H7 (cell line): ENCODE measurements at regions not wholly inside any gene's neighbourhood (a gene's known extent, or its start where the extent isn't known, plus 50 kb on each side); places are given as distances from the start of the nearest gene placed in this dataset.
"Not testable (repeated sequence)": the region's sequence is repeated elsewhere in the genome, so short reads cannot be mapped to it uniquely, and the experiment has no call there.

Experiments
- DNase-seq: peaks from one replicate; pipeline ENCODE4 v3.0.0; 2012
- H3K27me3 ChIP-seq: 2 replicates; pipeline ENCODE4 v1.6.0; 2011; ENCODE audit warnings: mild to moderate bottlenecking, low read length; ENCODE audit not compliant: control insufficient read depth, insufficient read depth
- H3K36me3 ChIP-seq: replicated peaks from 2 replicates; pipeline ENCODE4 v1.5.1; 2011; ENCODE audit warnings: low read length; ENCODE audit not compliant: control insufficient read depth, insufficient read depth
- H3K4me3 ChIP-seq: 2 replicates; pipeline ENCODE4 v1.5.1; 2011; ENCODE audit warnings: low read depth, mild to moderate bottlenecking, control low read depth, low read length, moderate library complexity; ENCODE audit not compliant: insufficient read depth

DNA sequence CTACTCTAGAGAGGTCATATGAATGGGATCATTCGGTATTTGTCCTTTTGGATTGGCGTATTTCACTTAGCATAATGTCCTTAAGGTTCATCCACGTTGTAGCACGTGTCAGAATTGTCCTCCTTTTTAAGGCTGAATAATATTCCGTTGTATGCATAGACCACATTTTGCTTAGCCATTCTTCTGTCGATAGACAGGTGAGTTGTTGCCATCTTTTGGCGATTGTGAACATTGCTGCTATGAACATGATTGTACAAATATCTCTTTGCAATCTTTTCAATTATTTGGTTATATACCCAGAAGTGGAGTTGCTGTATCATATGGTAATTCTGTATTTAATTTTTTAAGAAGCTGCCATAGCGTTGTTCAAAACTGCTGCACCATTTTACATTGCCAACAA is 52.4 kb upstream of the GOLGA8J start:
- DNase-seq: no peak
- H3K36me3 ChIP-seq: no peaks in the 10 kb centered on the region
- H3K4me3 ChIP-seq: no peak overlapping the region
- H3K27me3 ChIP-seq: no peaks in the 10 kb centered on the region

DNA sequence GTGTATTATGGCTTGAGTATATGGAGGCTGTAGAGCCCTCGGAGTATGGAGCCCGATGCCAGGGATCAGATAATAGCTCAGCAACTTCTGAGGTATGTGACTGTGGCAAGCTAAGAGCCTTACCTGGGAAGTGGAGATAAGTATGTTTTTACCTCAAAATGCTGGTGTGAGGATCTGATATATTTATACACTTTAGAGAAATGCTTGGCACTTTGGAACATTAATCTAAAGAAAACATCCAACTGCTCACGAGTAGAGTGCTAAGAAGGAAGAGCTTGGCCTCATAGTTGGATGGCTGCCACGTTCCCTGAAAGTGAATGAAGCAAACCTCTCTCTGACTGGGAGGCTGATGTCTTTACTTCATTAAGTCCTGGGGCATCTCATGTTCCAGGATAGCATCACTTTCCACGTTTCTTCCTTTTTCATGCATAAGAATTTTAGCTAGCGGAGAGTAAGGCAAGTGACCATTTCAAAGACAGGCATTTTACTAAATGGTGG is 58.9 kb upstream of the GOLGA8J start:
- H3K36me3 ChIP-seq: no peaks in the 10 kb centered on the region
- no peak overlapping the region for H3K4me3 ChIP-seq
- no peak for DNase-seq
- H3K27me3 ChIP-seq: no peaks in the 10 kb centered on the region

DNA sequence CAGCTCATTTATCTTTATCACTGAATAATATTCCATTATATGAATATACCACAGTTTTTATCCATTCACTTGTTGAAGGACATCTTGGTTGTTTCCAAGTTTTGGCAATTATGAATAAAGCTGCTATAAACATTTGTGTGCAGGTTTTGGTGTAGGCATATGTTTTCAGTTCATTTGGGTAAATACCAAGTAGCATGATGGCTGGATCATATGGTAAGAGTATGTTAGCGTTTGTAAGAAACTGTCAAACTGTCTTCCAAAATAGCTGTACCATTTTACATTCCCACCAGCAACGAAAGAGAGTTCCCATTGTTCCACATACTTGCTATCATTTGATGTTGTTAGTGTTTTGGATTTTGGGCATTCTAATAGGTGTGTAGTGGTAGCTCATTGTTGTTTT is 72.0 kb upstream of the GOLGA8J start:
- Histone ChIP-seq H3K36me3 (no peaks in the 10 kb centered on the region), H3K27me3 (no peaks in the 10 kb centered on the region), H3K4me3 (no peak overlapping the region)
- no peak for DNase-seq

- no peaks in the 10 kb centered on the region for H3K27me3 ChIP-seq
- DNase-seq: no peak
- no peak overlapping the region for H3K4me3 ChIP-seq
- no peaks in the 10 kb centered on the region for H3K36me3 ChIP-seq
These were observed 74.6 kb upstream of the GOLGA8J start for GRCh38 chr15:30008156-30008555.

- no peak for DNase-seq
- Histone ChIP-seq H3K4me3 (no peak overlapping the region), H3K36me3 (no peaks in the 10 kb centered on the region), H3K27me3 (no peaks in the 10 kb centered on the region)
These were observed 81.2 kb upstream of the GOLGA8J start for GRCh38 chr15:30001602-30002001.

- Histone ChIP-seq H3K36me3 (no peaks in the 10 kb centered on the region), H3K4me3 (no peak overlapping the region), H3K27me3 (no peaks in the 10 kb centered on the region)
- DNase-seq: no peak
These were observed 84.7 kb upstream of the GOLGA8J start for GRCh38 chr15:29998033-29998432.

DNA sequence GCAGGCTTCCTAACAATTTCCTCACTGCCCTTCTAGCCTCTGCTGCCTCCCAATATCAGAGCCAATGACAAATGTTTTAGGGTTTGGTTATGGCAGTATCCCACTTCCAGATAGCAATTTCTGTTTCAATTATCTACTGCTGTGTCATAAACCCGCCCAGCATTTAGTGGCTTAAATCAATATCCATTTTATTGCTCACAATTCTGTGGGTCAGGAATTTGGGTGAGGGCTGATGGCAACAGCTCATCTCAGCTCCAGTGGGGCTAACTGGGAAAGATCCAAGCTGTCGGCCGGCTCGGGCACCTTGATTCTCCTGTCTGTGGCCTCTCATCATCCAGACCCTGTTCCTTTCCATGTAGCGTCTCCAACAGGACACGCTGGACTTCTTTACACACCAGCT is 85.3 kb upstream of the GOLGA8J start:
- no peak for DNase-seq
- Histone ChIP-seq H3K36me3 (no peaks in the 10 kb centered on the region), H3K27me3 (no peaks in the 10 kb centered on the region)

DNA sequence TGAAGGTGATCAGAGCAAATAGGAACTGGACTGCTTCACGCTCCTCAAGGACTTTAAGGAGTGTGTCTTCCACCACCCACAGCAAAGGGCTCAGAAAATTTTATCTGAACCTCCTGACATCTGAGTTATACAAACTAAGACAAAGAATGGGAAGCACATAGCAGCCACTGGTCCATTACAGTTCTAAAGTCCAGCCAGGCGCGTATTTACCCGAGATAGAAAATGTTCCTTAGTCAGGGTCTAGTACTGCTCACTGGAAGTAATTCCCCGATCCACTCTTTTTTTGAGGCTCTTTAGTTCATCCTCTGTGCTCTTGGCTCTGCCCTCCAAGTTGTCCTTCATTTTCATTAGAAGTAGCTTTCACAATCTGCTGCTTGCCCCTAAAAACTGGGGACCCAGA is 88.5 kb upstream of the GOLGA8J start:
- no peaks in the 10 kb centered on the region for H3K36me3 ChIP-seq
- H3K27me3 ChIP-seq: no peaks in the 10 kb centered on the region
- no peak for DNase-seq
- no peak overlapping the region for H3K4me3 ChIP-seq

More for the DNA sequence above, 85.3 kb upstream of the GOLGA8J start:
- no peak overlapping the region for H3K4me3 ChIP-seq

DNA sequence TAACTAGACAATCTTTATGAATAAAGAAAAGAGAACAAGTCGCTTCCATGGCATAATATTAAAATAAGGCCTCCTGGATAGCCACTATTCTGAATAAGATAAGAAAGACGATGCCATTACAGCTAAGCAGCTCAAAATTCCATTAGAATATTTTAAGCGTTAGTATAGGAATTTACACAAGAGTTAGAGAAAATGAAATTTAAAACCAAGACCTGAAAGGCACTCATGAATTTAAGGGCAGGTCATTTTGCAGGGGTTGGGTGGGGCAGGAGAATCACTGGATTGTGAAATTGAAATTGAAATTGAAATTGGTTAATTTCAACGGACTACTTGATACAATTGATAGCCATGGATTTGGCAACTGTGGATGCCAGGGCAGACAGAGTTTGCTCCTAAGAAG is 91.8 kb upstream of the GOLGA8J start:
- no peak for DNase-seq
- no peaks in the 10 kb centered on the region for H3K36me3 ChIP-seq
- no peak overlapping the region for H3K4me3 ChIP-seq
- no peaks in the 10 kb centered on the region for H3K27me3 ChIP-seq

DNA sequence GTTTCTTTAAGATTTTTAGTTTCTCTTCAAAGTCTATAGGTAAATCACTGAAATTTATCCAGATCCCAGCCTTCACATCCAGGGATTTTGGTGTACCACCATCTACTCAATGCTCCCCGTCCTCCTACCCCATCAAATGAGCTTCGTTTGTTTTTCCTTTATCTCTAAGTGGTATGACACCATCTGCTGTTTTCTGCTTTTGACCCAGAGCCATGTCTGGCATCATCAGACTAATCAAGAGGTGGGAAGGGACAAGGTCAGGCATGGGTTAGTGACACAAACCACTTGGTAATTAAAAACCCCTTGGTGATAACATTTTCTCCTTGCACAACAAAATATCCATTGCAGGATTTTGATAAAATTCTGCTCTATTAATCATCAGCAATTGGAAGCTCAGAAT is 92.7 kb upstream of the GOLGA8J start:
- Histone ChIP-seq H3K36me3 (no peaks in the 10 kb centered on the region), H3K27me3 (no peaks in the 10 kb centered on the region), H3K4me3 (no peak overlapping the region)
- DNase-seq: no peak

GRCh38 chr15:29988701-29989100 is 94.1 kb upstream of the GOLGA8J start:
- Histone ChIP-seq H3K36me3 (no peaks in the 10 kb centered on the region), H3K4me3 (no peak overlapping the region), H3K27me3 (no peaks in the 10 kb centered on the region)
- DNase-seq: no peak

DNA sequence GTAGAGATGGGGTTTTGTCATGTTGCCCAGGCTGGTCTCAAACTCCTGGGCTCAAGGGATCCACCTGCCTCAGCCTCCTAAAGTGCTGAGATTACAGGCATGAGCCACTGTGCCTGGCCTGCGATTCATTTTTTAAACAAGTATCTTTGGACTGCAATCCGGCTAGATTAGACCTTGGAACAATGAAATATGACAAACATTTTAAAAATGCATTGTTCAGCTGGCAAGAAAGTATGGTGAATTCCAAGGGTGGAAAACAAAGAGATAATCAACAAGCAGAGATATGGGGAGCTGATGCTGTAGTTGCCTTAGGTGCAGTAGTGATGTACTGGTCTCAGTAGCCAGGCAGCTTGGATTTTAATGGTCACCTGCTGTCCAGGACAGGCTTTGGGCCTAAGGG is 95.8 kb upstream of the GOLGA8J start:
- no peak for DNase-seq
- Histone ChIP-seq H3K27me3 (no peaks in the 10 kb centered on the region), H3K4me3 (no peak overlapping the region), H3K36me3 (no peaks in the 10 kb centered on the region)

DNA sequence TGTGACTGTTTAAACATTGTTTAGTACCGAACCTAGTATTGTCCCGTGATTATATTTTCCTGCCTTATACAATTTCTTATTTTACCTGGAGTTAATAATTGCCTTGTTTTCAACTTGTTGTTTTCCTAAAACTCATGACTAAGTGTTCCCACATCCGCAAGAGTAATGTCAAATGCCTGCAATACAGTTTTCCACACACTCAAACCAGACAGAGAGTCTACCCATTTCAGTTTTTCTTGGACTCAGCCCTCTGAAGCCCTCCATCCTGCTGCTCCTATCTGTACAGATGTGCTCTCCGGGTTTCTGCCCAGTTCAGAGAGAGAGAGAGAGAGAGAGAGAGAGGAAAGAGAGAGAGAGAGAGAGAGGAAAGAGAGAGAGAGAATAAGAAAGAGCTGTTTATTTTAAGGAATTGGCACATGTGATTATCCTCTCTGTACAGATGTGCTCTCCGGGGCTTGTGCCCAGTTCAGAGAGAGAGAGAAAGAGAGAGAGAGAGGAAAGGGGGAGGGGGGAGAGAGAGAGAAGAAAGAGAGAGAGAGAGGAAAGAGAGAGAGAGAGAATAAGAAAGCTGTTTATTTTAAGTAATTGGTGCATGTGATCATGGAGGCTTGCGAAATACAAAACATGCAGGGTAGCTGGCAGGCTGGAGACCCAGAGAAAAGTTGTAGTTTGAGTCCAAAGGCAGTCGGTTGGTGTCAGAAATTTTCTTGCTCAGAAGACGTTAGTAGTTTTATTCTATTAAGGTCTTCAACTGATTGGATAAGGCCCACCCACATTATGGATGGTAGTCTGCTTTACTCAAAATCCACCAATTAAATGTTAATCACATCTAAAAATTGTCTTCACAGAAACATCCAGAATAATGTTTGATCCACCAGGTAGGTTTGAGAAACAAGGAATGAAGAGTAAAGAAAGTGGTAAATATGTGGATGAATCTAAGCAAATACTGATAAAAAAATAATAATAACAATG is 104.1 kb upstream of the GOLGA8J start:
- DNase-seq: no peak
- Histone ChIP-seq H3K4me3 (no peak overlapping the region), H3K27me3 (no peaks in the 10 kb centered on the region), H3K36me3 (no peaks in the 10 kb centered on the region)

- peaks cover 12% of the 10 kb centered on the region for H3K27me3 ChIP-seq
- not testable (repeated sequence) for H3K36me3 ChIP-seq, DNase-seq, H3K4me3 ChIP-seq
These were observed 108.7 kb upstream of the GOLGA8J start for GRCh38 chr15:29974056-29974455.

- Histone ChIP-seq H3K27me3 (peaks cover 29% of the 10 kb centered on the region), H3K36me3 (no peaks in the 10 kb centered on the region), H3K4me3 (no peak overlapping the region)
- DNase-seq: no peak
These were observed 110.7 kb upstream of the GOLGA8J start for GRCh38 chr15:29972051-29972450.
